ENCODE measurements at regions not wholly inside any gene's neighbourhood (a gene's known extent, or its start where the extent isn't known, plus 50 kb on each side); places are given as distances from the start of the nearest gene placed in this dataset.

- Histone ChIP-seq H3K27ac (ENCODE audit: low read length) (no peak overlapping the region), H4K20me1 (ENCODE audit: insufficient read depth) (no peaks in the 10 kb centered on the region), H2AFZ (ENCODE audit: low read depth, low read length) (no peak overlapping the region), H3K9me3 (ENCODE audit: low read length) (no peaks in the 10 kb centered on the region), H3K36me3 (ENCODE audit: insufficient read depth, low read length) (no peaks in the 10 kb centered on the region), H3K4me2 (ENCODE audit: low read length) (no peak overlapping the region), H3K27me3 (ENCODE audit: insufficient read depth, low read depth, low read length) (no peaks in the 10 kb centered on the region), H3F3A (ENCODE audit: insufficient read depth, low read length, poor library complexity, severe bottlenecking) (no peaks in the 10 kb centered on the region), H3K79me2 (replicated peaks; ENCODE audit: insufficient read depth, low read length) (no peaks in the 10 kb centered on the region), H3K4me3 (ENCODE audit: low read length) (no peak overlapping the region), H3K9me2 (ENCODE audit: insufficient read depth, low read length) (no peaks in the 10 kb centered on the region), H3K9ac (ENCODE audit: low read length) (no peak overlapping the region)
- TF ChIP-seq TAF1 (IDR thresholded peaks at IDR 0.05; ENCODE audit: low read depth): no peak
- no peak for TF ChIP-seq EP300 (conservative IDR thresholded peaks at IDR 0.05; ENCODE audit: poor library complexity, severe bottlenecking)
- no peak for TF ChIP-seq CTCF (IDR thresholded peaks at IDR 0.05; ENCODE audit: poor library complexity, severe bottlenecking)
- no peak for TF ChIP-seq EZH2 (IDR thresholded peaks at IDR 0.05; ENCODE audit: borderline replicate concordance, insufficient read depth, low read length, poor library complexity, severe bottlenecking)
- no peak for TF ChIP-seq RAD21 (conservative IDR thresholded peaks at IDR 0.05)
- TF ChIP-seq POLR2AphosphoS5 (IDR thresholded peaks at IDR 0.05): no peak
- no peak for TF ChIP-seq SMC3 (conservative IDR thresholded peaks at IDR 0.05; ENCODE audit: poor library complexity)
- no peak for TF ChIP-seq REST (IDR thresholded peaks at IDR 0.05; ENCODE audit: borderline replicate concordance)
- TF ChIP-seq MXI1 (conservative IDR thresholded peaks at IDR 0.05; ENCODE audit: poor library complexity, severe bottlenecking): no peak
Measured at GRCh38 chr6:164337925-164338397, 923.4 kb downstream of the QKI start.

- no peak for TF ChIP-seq EP300 (conservative IDR thresholded peaks at IDR 0.05; ENCODE audit: poor library complexity, severe bottlenecking)
- no peak for TF ChIP-seq MXI1 (conservative IDR thresholded peaks at IDR 0.05; ENCODE audit: poor library complexity, severe bottlenecking)
- no peak for TF ChIP-seq REST (IDR thresholded peaks at IDR 0.05; ENCODE audit: borderline replicate concordance)
- no peak for TF ChIP-seq POLR2AphosphoS5 (IDR thresholded peaks at IDR 0.05)
- no peak for TF ChIP-seq EZH2 (IDR thresholded peaks at IDR 0.05; ENCODE audit: borderline replicate concordance, insufficient read depth, low read length, poor library complexity, severe bottlenecking)
- no peak for TF ChIP-seq SMC3 (conservative IDR thresholded peaks at IDR 0.05; ENCODE audit: poor library complexity)
- TF ChIP-seq TAF1 (IDR thresholded peaks at IDR 0.05; ENCODE audit: low read depth): no peak
- TF ChIP-seq CTCF (IDR thresholded peaks at IDR 0.05; ENCODE audit: poor library complexity, severe bottlenecking): no peak
- no peak for TF ChIP-seq RAD21 (conservative IDR thresholded peaks at IDR 0.05)
- no peak overlapping the region for H2AFZ ChIP-seq (ENCODE audit: low read depth, low read length)
- H3K27ac ChIP-seq (ENCODE audit: low read length): no peak overlapping the region
- H3K4me3 ChIP-seq (ENCODE audit: low read length): no peak overlapping the region
- H3K27me3 ChIP-seq (ENCODE audit: insufficient read depth, low read depth, low read length): no peaks in the 10 kb centered on the region
- no peaks in the 10 kb centered on the region for H3F3A ChIP-seq (ENCODE audit: insufficient read depth, low read length, poor library complexity, severe bottlenecking)
- H3K79me2 ChIP-seq (replicated peaks; ENCODE audit: insufficient read depth, low read length): no peaks in the 10 kb centered on the region
- H3K4me2 ChIP-seq (ENCODE audit: low read length): no peak overlapping the region
- H3K9me2 ChIP-seq (ENCODE audit: insufficient read depth, low read length): no peaks in the 10 kb centered on the region
- H3K9ac ChIP-seq (ENCODE audit: low read length): no peak overlapping the region
- H3K9me3 ChIP-seq (ENCODE audit: low read length): no peaks in the 10 kb centered on the region
- H3K36me3 ChIP-seq (ENCODE audit: insufficient read depth, low read length): no peaks in the 10 kb centered on the region
- no peaks in the 10 kb centered on the region for H4K20me1 ChIP-seq (ENCODE audit: insufficient read depth)
Measured at GRCh38 chr6:164337024-164337924, 922.8 kb downstream of the QKI start.

All from neural cell (in vitro differentiated cells).